ENCODE measurements at regions not wholly inside any gene's neighbourhood (a gene's known extent, or its start where the extent isn't known, plus 50 kb on each side); places are given as distances from the start of the nearest gene placed in this dataset.

- TF ChIP-seq CTCF (IDR thresholded peaks at IDR 0.05) (no peak), POLR2A (IDR thresholded peaks at IDR 0.05) (no peak)
These were observed 371.9 kb upstream of the ARRDC3 start for GRCh38 chr5:91754990-91755389.
